ENCODE measurements at regions not wholly inside any gene's neighbourhood (a gene's known extent, or its start where the extent isn't known, plus 50 kb on each side); places are given as distances from the start of the nearest gene placed in this dataset.

GRCh38 chr10:24114556-24114955, 94.4 kb upstream of the KIAA1217 start:
- in situ Hi-C loops (cut with HindIII; ENCODE audit: low pct_unique_long_range_greater_than_20kb, low sequenced_read_pairs): no loop called here

GRCh38 chr10:24115403-24115802, 93.5 kb upstream of the KIAA1217 start:
- DNase-seq (ENCODE audit: low read depth): no peak
- in situ Hi-C loops (cut with HindIII; ENCODE audit: low pct_unique_long_range_greater_than_20kb, low sequenced_read_pairs): no loop called here

More at GRCh38 chr10:24114556-24114955, 94.4 kb upstream of the KIAA1217 start:
- no peak for DNase-seq (ENCODE audit: low read depth)

GRCh38 chr10:24118246-24118645, 90.7 kb upstream of the KIAA1217 start:
- no peak for DNase-seq (ENCODE audit: low read depth)

GRCh38 chr10:24119896-24120295, 89.0 kb upstream of the KIAA1217 start:
- in situ Hi-C loops (cut with HindIII; ENCODE audit: low pct_unique_long_range_greater_than_20kb, low sequenced_read_pairs): no loop called here
- no peak for DNase-seq (ENCODE audit: low read depth)

More at GRCh38 chr10:24118246-24118645, 90.7 kb upstream of the KIAA1217 start:
- in situ Hi-C loops (cut with HindIII; ENCODE audit: low pct_unique_long_range_greater_than_20kb, low sequenced_read_pairs): no loop called here

GRCh38 chr10:24120646-24121045, 88.3 kb upstream of the KIAA1217 start:
- DNase-seq (ENCODE audit: low read depth): no peak
- in situ Hi-C loops (cut with HindIII; ENCODE audit: low pct_unique_long_range_greater_than_20kb, low sequenced_read_pairs): no loop called here

GRCh38 chr10:24127516-24127915, 81.4 kb upstream of the KIAA1217 start:
- in situ Hi-C loops (cut with HindIII; ENCODE audit: low pct_unique_long_range_greater_than_20kb, low sequenced_read_pairs): no loop called here
- DNase-seq (ENCODE audit: low read depth): no peak

- no peak for DNase-seq (ENCODE audit: low read depth)
- in situ Hi-C loops (cut with HindIII; ENCODE audit: low pct_unique_long_range_greater_than_20kb, low sequenced_read_pairs): no loop called here
These were observed 80.7 kb upstream of the KIAA1217 start for GRCh38 chr10:24128066-24128730.

GRCh38 chr10:24132741-24133140, 76.2 kb upstream of the KIAA1217 start:
- DNase-seq (ENCODE audit: low read depth): no peak
- in situ Hi-C loops (cut with HindIII; ENCODE audit: low pct_unique_long_range_greater_than_20kb, low sequenced_read_pairs): no loop called here

GRCh38 chr10:24133835-24134234, 75.1 kb upstream of the KIAA1217 start:
- DNase-seq (ENCODE audit: low read depth): no peak
- in situ Hi-C loops (cut with HindIII; ENCODE audit: low pct_unique_long_range_greater_than_20kb, low sequenced_read_pairs): no loop called here

- no peak for DNase-seq (ENCODE audit: low read depth)
- in situ Hi-C loops (cut with HindIII; ENCODE audit: low pct_unique_long_range_greater_than_20kb, low sequenced_read_pairs): no loop called here
These were observed 72.9 kb upstream of the KIAA1217 start for GRCh38 chr10:24136070-24136469.

- in situ Hi-C loops (cut with HindIII; ENCODE audit: low pct_unique_long_range_greater_than_20kb, low sequenced_read_pairs): no loop called here
- DNase-seq (ENCODE audit: low read depth): no peak
These were observed 61.6 kb upstream of the KIAA1217 start for GRCh38 chr10:24147321-24147720.

GRCh38 chr10:24149640-24150039, 59.3 kb upstream of the KIAA1217 start:
- no peak for DNase-seq (ENCODE audit: low read depth)
- in situ Hi-C loops (cut with HindIII; ENCODE audit: low pct_unique_long_range_greater_than_20kb, low sequenced_read_pairs): no loop called here

- in situ Hi-C loops (cut with HindIII; ENCODE audit: low pct_unique_long_range_greater_than_20kb, low sequenced_read_pairs): no loop called here
- DNase-seq (ENCODE audit: low read depth): no peak
These were observed 58.1 kb upstream of the KIAA1217 start for GRCh38 chr10:24150853-24151252.

GRCh38 chr10:24152270-24152669, 56.7 kb upstream of the KIAA1217 start:
- no peak for DNase-seq (ENCODE audit: low read depth)
- in situ Hi-C loops (cut with HindIII; ENCODE audit: low pct_unique_long_range_greater_than_20kb, low sequenced_read_pairs): no loop called here

GRCh38 chr10:24153031-24153430, 55.9 kb upstream of the KIAA1217 start:
- in situ Hi-C loops (cut with HindIII; ENCODE audit: low pct_unique_long_range_greater_than_20kb, low sequenced_read_pairs): no loop called here
- no peak for DNase-seq (ENCODE audit: low read depth)

GRCh38 chr10:24153537-24153936, 55.4 kb upstream of the KIAA1217 start:
- no peak for DNase-seq (ENCODE audit: low read depth)
- in situ Hi-C loops (cut with HindIII; ENCODE audit: low pct_unique_long_range_greater_than_20kb, low sequenced_read_pairs): no loop called here

GRCh38 chr10:24156686-24157085, 52.3 kb upstream of the KIAA1217 start:
- no peak for DNase-seq (ENCODE audit: low read depth)
- in situ Hi-C loops (cut with HindIII; ENCODE audit: low pct_unique_long_range_greater_than_20kb, low sequenced_read_pairs): no loop called here

GRCh38 chr10:24157567-24157966, 51.4 kb upstream of the KIAA1217 start:
- in situ Hi-C loops (cut with HindIII; ENCODE audit: low pct_unique_long_range_greater_than_20kb, low sequenced_read_pairs): no loop called here
- no peak for DNase-seq (ENCODE audit: low read depth)

Measured in Caki2 (cell line).